ENCODE measurements at regions not wholly inside any gene's neighbourhood (a gene's known extent, or its start where the extent isn't known, plus 50 kb on each side); places are given as distances from the start of the nearest gene placed in this dataset.

- DNase-seq (ENCODE audit: low spot score): no peak
Observed at GRCh38 chr9:36764364-36765076, 191.8 kb downstream of the MELK start.

- no peak for DNase-seq (ENCODE audit: low spot score)
Observed at GRCh38 chr9:36765077-36765390, 192.3 kb downstream of the MELK start.

GRCh38 chr9:36765468-36766341 is 193.0 kb downstream of the MELK start:
- peak; percentile 97 for DNase-seq (ENCODE audit: low spot score)

- DNase-seq (ENCODE audit: low spot score): no peak
Observed at GRCh38 chr9:36768677-36769076, 196.0 kb downstream of the MELK start.

- no peak for DNase-seq (ENCODE audit: low spot score)
Observed at GRCh38 chr9:36770025-36770424, 197.3 kb downstream of the MELK start.

- DNase-seq (ENCODE audit: low spot score): peak; percentile 25
Observed at GRCh38 chr9:36772449-36773403, 200.0 kb downstream of the MELK start.

GRCh38 chr9:36778682-36779081 is 206.0 kb downstream of the MELK start:
- DNase-seq (ENCODE audit: low spot score): no peak

GRCh38 chr9:36779582-36779981 is 206.9 kb downstream of the MELK start:
- DNase-seq (ENCODE audit: low spot score): no peak

- no peak for DNase-seq (ENCODE audit: low spot score)
Observed at GRCh38 chr9:36780186-36780585, 207.5 kb downstream of the MELK start.

- no peak for DNase-seq (ENCODE audit: low spot score)
Observed at GRCh38 chr9:36781533-36781932, 208.8 kb downstream of the MELK start.
